K562 (cell line): ENCODE measurements at regions not wholly inside any gene's neighbourhood (a gene's known extent, or its start where the extent isn't known, plus 50 kb on each side); places are given as distances from the start of the nearest gene placed in this dataset.
A peak's percentile ranks its signal among the peaks of the same experiment; 100 is the strongest.

ENCODE experiments used
- ATAC-seq: fragments of 200-7000 bp; cut with Tn5 transposase; 3 replicates; pipeline ENCODE4 v1.9.1; 2020; ENCODE audit warnings: moderate library complexity
- BruUV-seq: library from RNA; stranded (reverse); fragments of 400-500 nt; replicated peaks from 2 replicates; lab custom pipeline; 2021; lab: Mats Ljungman, UMichigan
- CTCF ChIA-PET: fragments of 300-600 bp; formaldehyde crosslinking; extraction: SDS; loops from one replicate; lab custom pipeline; 2021; ENCODE audit warnings: low intra/inter-chr PET ratio; lab: Yijun Ruan, JAX
- POLR2A ChIA-PET: fragments of 300-600, 350-650 bp; sonication (Branson Sonifier 250); formaldehyde crosslinking; extraction: SDS; loops from one replicate; lab custom pipeline; 2021; ENCODE audit warnings: antibody characterized with exemption, inconsistent platforms; lab: Yijun Ruan, JAX
- DNase-seq, 4 experiments: peaks; one replicate each; pipeline versions ENCODE4 v3.0.0 to v3.0.0-alpha.2; 2011 to 2018; ENCODE audit warnings: low spot score in 3 of 4, mixed read lengths in 3 of 4; ENCODE audit errors: extremely low read depth in 1 of 4
- FAIRE-seq: peaks from 2 replicates; lab custom pipeline; 2011; peaks lifted over from hg19 to GRCh38; lab: Jason Lieb, UNC
- H2AFZ ChIP-seq: 2 replicates; pipeline ENCODE4 v1.6.0; 2011; ENCODE audit warnings: low read depth, low read length, control low read depth, inconsistent platforms
- H3K27ac ChIP-seq: fragments of 200-600 bp; 3 replicates; pipeline ENCODE4 v1.8.0; 2011; ENCODE audit warnings: low read depth, mild to moderate bottlenecking, control low read depth, inconsistent platforms, low read length, moderate library complexity, mixed read lengths; ENCODE audit errors: extremely low read depth
- H3K27me3 ChIP-seq, 2 experiments: fragments of 300-600 bp in 1 of 2; 2 replicates in 1 of 2; 3 replicates in 1 of 2; pipeline versions ENCODE4 v1.6.0 to v1.8.0; 2011; ENCODE audit warnings: inconsistent platforms in 2 of 2, low read length in 2 of 2, mild to moderate bottlenecking in 1 of 2, mixed read lengths in 1 of 2, moderate library complexity in 1 of 2; ENCODE audit not compliant: control insufficient read depth in 2 of 2, insufficient read depth in 2 of 2
- H3K36me3 ChIP-seq: fragments of 300-600 bp; 3 replicates; pipeline ENCODE4 v1.8.0; 2011; ENCODE audit warnings: mild to moderate bottlenecking, low read length, inconsistent platforms; ENCODE audit not compliant: control insufficient read depth, insufficient read depth
- H3K4me1 ChIP-seq, 2 experiments: fragments of 200-600 bp in 1 of 2; replicated peaks in 1 of 2; 2 replicates in 1 of 2; 3 replicates in 1 of 2; pipeline versions ENCODE4 v1.5.1 to v1.8.0; 2011; ENCODE audit warnings: inconsistent platforms in 2 of 2, low read length in 2 of 2, mild to moderate bottlenecking in 1 of 2, mixed read lengths in 1 of 2, moderate library complexity in 1 of 2; ENCODE audit not compliant: control insufficient read depth in 2 of 2, insufficient read depth in 2 of 2
- H3K4me2 ChIP-seq: 2 replicates; pipeline ENCODE4 v1.6.1; 2011; ENCODE audit warnings: low read length, control low read depth, inconsistent platforms, mixed read lengths; ENCODE audit not compliant: insufficient read depth
- H3K4me3 ChIP-seq: fragments of 200-600 bp; sonication (generic), shearing (Covaris generic); 2 replicates; pipeline ENCODE4 v1.5.1; 2016; ENCODE audit warnings: control low read depth, inconsistent platforms
- H3K79me2 ChIP-seq: fragments of 200-600 bp; 3 replicates; pipeline ENCODE4 v1.8.0; 2011; ENCODE audit warnings: low read length, inconsistent platforms; ENCODE audit not compliant: control insufficient read depth, insufficient read depth
- H3K9ac ChIP-seq, 2 experiments: 2 replicates each; pipeline versions ENCODE4 v1.6.0 to v1.6.1; 2011; ENCODE audit warnings: low read depth in 2 of 2, low read length in 2 of 2, control low read depth in 1 of 2, inconsistent platforms in 1 of 2, mild to moderate bottlenecking in 1 of 2, mixed read lengths in 1 of 2; ENCODE audit not compliant: insufficient read depth in 1 of 2
- H3K9me1 ChIP-seq: one replicate; pipeline ENCODE4 v1.6.0; 2011; ENCODE audit warnings: inconsistent platforms, mild to moderate bottlenecking, low read length, moderate library complexity; ENCODE audit not compliant: control insufficient read depth, insufficient read depth
- H3K9me3 ChIP-seq: replicated peaks from 2 replicates; pipeline ENCODE4 v1.5.1; 2011; ENCODE audit warnings: low read depth, low read length, inconsistent platforms; ENCODE audit not compliant: control insufficient read depth, insufficient read depth
- H4K20me1 ChIP-seq: replicated peaks from 2 replicates; pipeline ENCODE4 v1.6.1; 2011; ENCODE audit warnings: low read length, inconsistent platforms, mixed read lengths; ENCODE audit not compliant: control insufficient read depth, insufficient read depth
- C11orf30 ChIP-seq: fragments of 450-650 bp; IDR thresholded peaks from 2 replicates; pipeline ENCODE4 v1.6.1; 2016; ENCODE audit warnings: low read depth, mild to moderate bottlenecking
- CBFA2T2 ChIP-seq: fragments of 450-650 bp; conservative IDR thresholded peaks from 2 replicates; pipeline ENCODE4 v1.6.1; 2017; ENCODE audit warnings: mild to moderate bottlenecking
- CHD1 ChIP-seq: fragments of 200-600 bp; sonication (generic); IDR thresholded peaks from one replicate; pipeline ENCODE4 v1.6.1; 2012; ENCODE audit warnings: mild to moderate bottlenecking, moderate library complexity, low read length, inconsistent platforms
- ETV1 ChIP-seq: fragments of 450-650 bp; conservative IDR thresholded peaks from 2 replicates; pipeline ENCODE4 v1.6.1; 2016; ENCODE audit warnings: missing genetic modification characterization, control low read depth, low read depth, missing compliant biosample characterization
- HSF4 ChIP-seq: fragments of 250-450 bp; sonication (Bioruptor Pico); IDR thresholded peaks from 2 replicates; pipeline ENCODE4 v2.1.2; 2022; ENCODE audit warnings: mild to moderate bottlenecking, moderate library complexity, borderline replicate concordance
- MAFF ChIP-seq: IDR thresholded peaks from 2 replicates; pipeline ENCODE4 v1.6.1; 2012; ENCODE audit warnings: low read length, improper control_type of control experiment
- MAFG ChIP-seq: fragments of 450-650 bp; conservative IDR thresholded peaks from 2 replicates; pipeline ENCODE4 v1.6.1; 2016; ENCODE audit warnings: missing genetic modification characterization, missing compliant biosample characterization
- MAFK ChIP-seq: IDR thresholded peaks from 2 replicates; pipeline ENCODE4 v1.6.1; 2011; ENCODE audit warnings: low read length, improper control_type of control experiment
- MECOM ChIP-seq: fragments of 250-450 bp; sonication (Bioruptor Pico); IDR thresholded peaks from 2 replicates; pipeline ENCODE4 v1.8.0; 2022; ENCODE audit warnings: inconsistent platforms
- NFE2L1 ChIP-seq: fragments of 450-650 bp; IDR thresholded peaks from 2 replicates; pipeline ENCODE4 v1.6.1; 2016; ENCODE audit warnings: missing genetic modification characterization, low read depth, mild to moderate bottlenecking, missing compliant biosample characterization, moderate library complexity, borderline replicate concordance
- ZBTB17 ChIP-seq: fragments of 450-650 bp; formaldehyde crosslinking; IDR thresholded peaks from 2 replicates; pipeline ENCODE4 v1.4.0; 2020; ENCODE audit warnings: mild to moderate bottlenecking
- ZKSCAN1 ChIP-seq: fragments of 150-350 bp; IDR thresholded peaks from 2 replicates; pipeline ENCODE4 v1.6.1; 2016; ENCODE audit warnings: low read depth, low read length
- ZNF316 ChIP-seq: fragments of 450-650 bp; IDR thresholded peaks from 2 replicates; pipeline ENCODE4 v1.6.1; 2016
- ZNF830 ChIP-seq: fragments of 250-450 bp; sonication (Bioruptor Pico); IDR thresholded peaks from 2 replicates; pipeline ENCODE4 v1.5.0; 2021; ENCODE audit warnings: mild to moderate bottlenecking
- WGBS: fragments of 100-300 bp; shearing (Covaris generic); methylation state at CpG from one replicate; pipeline ENCODE4 v1.1.6; 2016; ENCODE audit warnings: low coverage, mixed read lengths; ENCODE audit not compliant: insufficient coverage; ENCODE audit errors: missing lambda C conversion rate; 5-methylcytosine and 5-hydroxymethylcytosine counted together
- in situ Hi-C: fragments of 300-500 bp; cut with MboI; formaldehyde crosslinking; loops from 4 replicates; pipeline ENCODE4 v1.15.0; 2018; ENCODE audit warnings: inconsistent platforms, mixed read lengths
- intact Hi-C: fragments of 100-400 bp; cut with micrococcal nuclease; formaldehyde crosslinking; loops from 2 replicates; pipeline ENCODE4 v1.14.2; 2022
- TF ChIP-seq, protein P1 (sequence below), 2 experiments: fragments of 150-350 bp in 1 of 2; IDR thresholded peaks; 2 replicates each; pipeline ENCODE4 v1.6.1; 2012 to 2016; ENCODE audit warnings: low read depth in 2 of 2, low read length in 2 of 2, mild to moderate bottlenecking in 1 of 2, moderate library complexity in 1 of 2

DNA sequence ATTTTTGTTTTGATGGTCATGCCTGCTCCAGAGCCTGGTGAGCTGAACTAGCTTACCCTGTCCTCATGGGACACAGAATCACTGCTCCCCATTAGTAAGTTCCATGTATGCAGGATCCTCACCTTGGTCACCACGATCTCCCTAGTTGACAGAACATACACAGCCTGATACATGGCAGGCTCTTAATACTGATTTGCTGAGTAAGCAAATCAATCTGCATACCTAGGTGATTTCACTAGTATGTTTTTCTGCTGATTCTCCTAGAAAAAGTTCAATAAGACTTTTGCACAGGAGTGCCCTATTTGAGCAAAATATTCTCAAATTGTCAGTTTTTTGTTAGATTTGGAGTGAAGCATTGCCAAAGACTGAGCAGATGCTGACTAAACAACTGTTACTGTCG is 113.7 kb downstream of the ACER2 start:
- H3K4me1 ChIP-seq: no peaks in the 10 kb centered on the region
- ATAC-seq: no peak
- no peak overlapping the region for H3K9ac ChIP-seq
- no peaks in the 10 kb centered on the region for H3K79me2 ChIP-seq
- no peak overlapping the region for H3K4me2 ChIP-seq
- H3K27ac ChIP-seq: no peak overlapping the region
- BruUV-seq: no TSS peak
- H4K20me1 ChIP-seq: no peaks in the 10 kb centered on the region
- H3K9me1 ChIP-seq: no peaks in the 10 kb centered on the region
- intact Hi-C loops: no loop called here
- in situ Hi-C loops: no loop called here
- no peaks in the 10 kb centered on the region for H3K9me3 ChIP-seq
- no peak for FAIRE-seq
- ChIA-PET CTCF (no interaction called here), POLR2A (no interaction called here)
- H3K36me3 ChIP-seq: no peaks in the 10 kb centered on the region
- 13% methylated on average over 2 of the region's 2 CpGs for WGBS
- H3K27me3 ChIP-seq: no peaks in the 10 kb centered on the region
- H3K4me3 ChIP-seq: no peak overlapping the region
- DNase-seq: no peak
- H2AFZ ChIP-seq: no peak overlapping the region
- TF ChIP-seq ZKSCAN1: no peak
- TF ChIP-seq ZNF316: peak; percentile 86
- peak; percentile 80 for TF ChIP-seq MAFG (tag)
- TF ChIP-seq MAFF: peak; percentile 93
- TF ChIP-seq MAFK: peak; percentile 95
- peak; percentile 74 for TF ChIP-seq C11orf30
- no peak for TF ChIP-seq NFE2L1

GRCh38 chr9:19521205-19521604 is 112.4 kb downstream of the ACER2 start:
- H3K79me2 ChIP-seq: no peaks in the 10 kb centered on the region
- no peak overlapping the region for H3K27ac ChIP-seq
- H3K4me3 ChIP-seq: no peak overlapping the region
- no peaks in the 10 kb centered on the region for H3K36me3 ChIP-seq
- FAIRE-seq: no peak
- CTCF ChIA-PET: no interaction called here
- POLR2A ChIA-PET: no interaction called here
- no peaks in the 10 kb centered on the region for H3K4me1 ChIP-seq
- no peaks in the 10 kb centered on the region for H3K9me1 ChIP-seq
- 0% methylated on average over 2 of the region's 2 CpGs for WGBS
- DNase-seq: no peak
- H3K9me3 ChIP-seq: no peaks in the 10 kb centered on the region
- no TSS peak for BruUV-seq
- no peak for ATAC-seq
- no peak overlapping the region for H2AFZ ChIP-seq
- no peaks in the 10 kb centered on the region; a peak in 1 of 5 replicates for H3K27me3 ChIP-seq
- intact Hi-C loops (no loop called here), in situ Hi-C loops (no loop called here)
- H3K4me2 ChIP-seq: no peak overlapping the region
- H4K20me1 ChIP-seq: no peaks in the 10 kb centered on the region
- H3K9ac ChIP-seq: no peak overlapping the region
- TF ChIP-seq CBFA2T2: no peak
- TF ChIP-seq CHD1: no peak
- no peak for TF ChIP-seq HSF4 (CRISPR knock-in tag)
- TF ChIP-seq, protein P1, sequence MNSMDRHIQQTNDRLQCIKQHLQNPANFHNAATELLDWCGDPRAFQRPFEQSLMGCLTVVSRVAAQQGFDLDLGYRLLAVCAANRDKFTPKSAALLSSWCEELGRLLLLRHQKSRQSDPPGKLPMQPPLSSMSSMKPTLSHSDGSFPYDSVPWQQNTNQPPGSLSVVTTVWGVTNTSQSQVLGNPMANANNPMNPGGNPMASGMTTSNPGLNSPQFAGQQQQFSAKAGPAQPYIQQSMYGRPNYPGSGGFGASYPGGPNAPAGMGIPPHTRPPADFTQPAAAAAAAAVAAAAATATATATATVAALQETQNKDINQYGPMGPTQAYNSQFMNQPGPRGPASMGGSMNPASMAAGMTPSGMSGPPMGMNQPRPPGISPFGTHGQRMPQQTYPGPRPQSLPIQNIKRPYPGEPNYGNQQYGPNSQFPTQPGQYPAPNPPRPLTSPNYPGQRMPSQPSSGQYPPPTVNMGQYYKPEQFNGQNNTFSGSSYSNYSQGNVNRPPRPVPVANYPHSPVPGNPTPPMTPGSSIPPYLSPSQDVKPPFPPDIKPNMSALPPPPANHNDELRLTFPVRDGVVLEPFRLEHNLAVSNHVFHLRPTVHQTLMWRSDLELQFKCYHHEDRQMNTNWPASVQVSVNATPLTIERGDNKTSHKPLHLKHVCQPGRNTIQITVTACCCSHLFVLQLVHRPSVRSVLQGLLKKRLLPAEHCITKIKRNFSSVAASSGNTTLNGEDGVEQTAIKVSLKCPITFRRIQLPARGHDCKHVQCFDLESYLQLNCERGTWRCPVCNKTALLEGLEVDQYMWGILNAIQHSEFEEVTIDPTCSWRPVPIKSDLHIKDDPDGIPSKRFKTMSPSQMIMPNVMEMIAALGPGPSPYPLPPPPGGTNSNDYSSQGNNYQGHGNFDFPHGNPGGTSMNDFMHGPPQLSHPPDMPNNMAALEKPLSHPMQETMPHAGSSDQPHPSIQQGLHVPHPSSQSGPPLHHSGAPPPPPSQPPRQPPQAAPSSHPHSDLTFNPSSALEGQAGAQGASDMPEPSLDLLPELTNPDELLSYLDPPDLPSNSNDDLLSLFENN (IDR thresholded peaks at IDR 0.05; ENCODE audit: low read depth in 2 of 2, low read length in 2 of 2): no peak
- TF ChIP-seq MECOM (CRISPR knock-in tag): no peak
- TF ChIP-seq ZNF830 (CRISPR knock-in tag): no peak
- TF ChIP-seq ZBTB17 (CRISPR knock-in tag): no peak
- TF ChIP-seq ETV1 (tag): no peak
